Activated CD4-positive, alpha-beta T cell treated with anti-CD3 and anti-CD28 coated beads for 48 hours (primary cell): ENCODE measurements at regions not wholly inside any gene's neighbourhood (a gene's known extent, or its start where the extent isn't known, plus 50 kb on each side); places are given as distances from the start of the nearest gene placed in this dataset.
"Not testable (repeated sequence)": the region's sequence is repeated elsewhere in the genome, so short reads cannot be mapped to it uniquely, and the experiment has no call there.

Source experiments
- DNase-seq: peaks from one replicate; pipeline ENCODE4 v3.0.0-alpha.2; 2020

DNA sequence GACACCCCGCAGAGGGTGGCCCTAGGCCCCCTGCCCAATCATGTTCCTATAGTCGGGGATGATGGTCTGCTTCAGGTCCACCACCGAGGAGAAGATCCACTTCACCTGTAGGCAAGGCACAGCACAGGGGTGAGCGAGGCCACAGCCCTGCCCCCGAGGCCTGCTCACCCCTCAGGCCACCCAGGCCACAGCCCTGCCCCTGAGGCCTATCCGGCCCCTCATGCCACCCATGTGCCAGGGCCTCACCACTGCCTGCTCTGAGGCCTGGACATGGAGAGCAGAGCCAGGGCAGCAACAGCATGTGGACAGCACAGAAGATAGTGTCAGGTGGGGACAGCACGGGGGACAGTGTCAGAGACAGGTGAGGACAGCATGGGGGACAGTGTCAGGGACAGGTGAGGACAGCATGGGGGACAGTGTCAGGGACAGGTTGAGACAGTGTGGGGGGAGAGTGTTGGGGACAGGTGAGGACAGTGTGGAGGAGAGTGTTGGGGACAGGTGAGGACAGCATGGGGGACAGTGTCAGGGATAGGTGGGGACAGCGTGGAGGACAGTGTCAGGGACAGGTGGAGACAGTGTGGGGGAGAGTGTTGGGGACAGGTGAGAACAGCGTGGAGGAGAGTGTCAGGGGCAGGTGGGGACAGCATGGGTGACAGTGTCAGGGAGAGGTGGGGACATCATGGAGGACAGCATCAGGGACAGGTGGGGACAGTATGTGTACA is 239.7 kb downstream of the TMEM121 start:
- no peak for DNase-seq

- DNase-seq, result no peak
Measured at GRCh38 chr14:105767315-105767714, 240.9 kb downstream of the TMEM121 start.

DNA sequence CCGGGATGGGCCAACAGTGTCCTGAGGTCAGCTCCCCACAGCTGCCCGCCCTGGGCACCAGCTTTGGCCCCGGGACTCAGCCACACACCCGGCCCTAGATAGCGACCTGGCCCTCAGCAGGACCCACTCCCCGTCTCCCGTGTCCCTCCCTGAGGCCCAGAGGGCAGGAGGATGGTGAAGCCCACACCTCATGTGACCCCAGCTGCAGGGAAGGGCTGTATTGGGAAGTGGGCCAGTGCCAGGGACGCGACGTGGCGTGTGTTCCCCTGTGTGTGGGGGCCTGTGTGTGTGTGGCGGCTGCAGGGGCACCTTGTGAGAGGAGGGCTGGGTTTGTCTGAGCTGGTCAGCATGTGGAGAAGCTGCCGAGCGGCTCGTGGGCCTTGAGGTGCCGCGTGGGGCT is 241.7 kb downstream of the TMEM121 start:
- DNase-seq, result not testable (repeated sequence)

DNA sequence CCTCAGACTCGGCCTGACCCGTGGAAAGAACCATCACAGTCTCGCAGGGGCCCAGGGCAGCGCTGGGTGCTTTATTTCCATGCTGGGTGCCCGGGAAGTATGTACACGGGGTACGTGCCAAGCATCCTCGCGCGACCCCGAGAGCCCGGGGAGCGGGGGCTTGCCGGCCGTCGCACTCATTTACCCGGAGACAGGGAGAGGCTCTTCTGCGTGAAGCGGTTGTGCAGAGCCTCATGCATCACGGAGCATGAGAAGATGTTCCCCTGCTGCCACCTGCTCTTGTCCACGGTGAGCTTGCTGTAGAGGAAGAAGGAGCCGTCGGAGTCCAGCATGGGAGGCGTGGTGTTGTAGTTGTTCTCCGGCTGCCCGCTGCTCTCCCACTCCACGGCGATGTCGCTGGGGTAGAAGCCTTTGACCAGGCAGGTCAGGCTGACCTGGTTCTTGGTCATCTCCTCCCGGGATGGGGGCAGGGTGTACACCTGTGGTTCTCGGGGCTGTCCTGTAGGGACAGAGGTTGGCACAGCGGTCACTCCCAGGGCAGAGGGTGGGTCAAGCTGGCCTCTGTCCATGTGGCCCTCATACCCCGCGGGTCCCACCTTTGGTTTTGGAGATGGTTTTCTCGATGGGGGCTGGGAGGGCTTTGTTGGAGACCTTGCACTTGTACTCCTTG is 242.8 kb downstream of the TMEM121 start:
- not testable (repeated sequence) for DNase-seq

DNA sequence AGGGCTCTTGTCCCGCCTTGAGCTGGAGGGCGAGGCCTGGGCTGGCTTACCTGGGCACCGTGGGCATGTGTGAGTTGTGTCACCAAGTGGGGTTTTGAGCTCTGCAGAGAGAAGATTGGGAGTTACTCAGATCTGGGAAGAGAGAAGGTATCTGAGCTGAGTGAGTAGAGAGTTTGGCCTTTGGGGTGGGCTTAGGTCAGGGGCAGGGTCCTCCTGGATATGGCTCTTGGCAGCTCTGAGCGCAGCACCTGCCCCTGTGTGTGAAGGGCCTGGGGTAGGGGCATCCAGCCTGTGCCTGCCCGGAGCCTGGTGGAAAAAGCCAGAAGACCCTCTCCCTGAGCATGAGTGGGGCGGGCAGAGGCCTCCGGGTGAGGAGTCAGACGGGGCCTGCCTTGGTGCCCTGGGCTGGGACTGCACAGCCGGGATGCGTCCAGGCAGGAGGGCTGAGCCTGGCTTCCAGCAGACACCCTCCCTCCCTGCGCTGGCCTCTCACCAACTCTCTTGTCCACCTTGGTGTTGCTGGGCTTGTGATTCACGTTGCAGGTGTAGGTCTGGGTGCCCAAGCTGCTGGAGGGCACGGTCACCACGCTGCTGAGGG is 244.3 kb downstream of the TMEM121 start:
- DNase-seq, result not testable (repeated sequence)

DNA sequence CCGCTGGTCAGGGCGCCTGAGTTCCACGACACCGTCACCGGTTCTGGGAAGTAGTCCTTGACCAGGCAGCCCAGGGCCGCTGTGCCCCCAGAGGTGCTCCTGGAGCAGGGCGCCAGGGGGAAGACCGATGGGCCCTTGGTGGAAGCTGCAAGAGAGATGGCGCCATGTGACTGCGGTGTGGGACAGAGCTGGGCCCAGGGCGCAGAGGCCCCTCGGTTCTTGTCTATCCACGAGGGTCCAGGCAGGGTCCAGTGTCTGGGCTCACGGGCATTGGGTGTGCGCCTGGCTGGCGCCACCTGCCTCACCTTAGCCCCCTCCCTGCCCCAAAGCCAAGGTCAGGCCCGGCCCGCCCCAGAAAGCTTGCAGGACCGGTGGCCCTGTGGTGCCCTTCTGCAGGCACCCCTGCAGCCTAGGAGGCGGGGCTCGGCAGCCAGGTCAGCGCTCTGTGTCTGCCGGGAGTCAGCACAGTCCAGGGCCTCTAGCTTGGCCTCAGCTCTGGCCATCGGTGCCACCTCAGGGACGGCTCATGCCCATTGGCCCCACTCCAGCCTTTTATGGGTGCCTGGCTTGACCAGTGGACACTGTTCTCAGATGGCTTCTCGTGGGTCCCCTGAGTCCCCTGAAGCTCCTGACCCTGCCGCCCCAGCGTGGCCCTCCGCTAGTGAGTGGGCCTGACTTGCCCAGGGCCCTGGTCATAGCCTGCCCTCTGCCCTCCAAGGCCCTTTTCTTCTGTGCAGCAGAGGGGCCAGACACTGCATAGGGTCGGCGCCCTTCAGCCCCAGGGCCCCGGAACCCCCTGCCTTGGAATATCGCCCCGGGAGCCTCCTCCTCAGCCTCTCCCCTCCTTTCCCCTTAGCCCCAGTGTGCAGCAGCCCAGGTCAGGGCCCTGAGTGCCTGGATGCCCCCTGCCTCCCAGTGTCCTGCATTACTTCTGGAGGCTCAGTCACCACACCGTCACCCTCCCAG is 245.2 kb downstream of the TMEM121 start:
- not testable (repeated sequence) for DNase-seq

DNA sequence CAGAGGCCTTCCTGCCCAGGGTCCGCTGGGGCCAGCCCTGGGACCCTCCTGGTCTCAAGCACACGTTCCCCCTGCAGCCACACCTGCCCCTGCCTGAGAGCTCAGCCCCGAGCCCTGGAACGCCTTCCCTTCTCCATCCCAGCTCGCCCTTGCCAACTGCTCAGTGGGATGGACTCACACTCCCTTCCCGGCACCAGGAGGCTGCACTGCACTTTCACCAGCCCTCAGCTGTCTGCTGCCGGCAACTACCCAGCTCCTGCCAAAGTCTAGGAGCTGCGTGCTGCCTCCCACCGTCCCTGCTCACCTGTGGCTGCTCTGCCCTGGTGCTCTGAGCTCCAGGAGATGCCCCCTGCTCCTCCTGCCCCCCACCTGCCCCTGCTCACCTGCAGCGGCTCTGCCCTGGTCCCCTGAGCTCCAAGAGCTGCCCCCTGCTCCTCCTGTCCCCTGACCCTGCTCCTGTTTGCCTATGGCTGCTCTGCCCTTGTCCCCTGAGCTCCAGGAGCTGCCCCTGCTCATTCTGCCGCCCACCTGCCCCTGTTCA is 246.4 kb downstream of the TMEM121 start:
- not testable (repeated sequence) for DNase-seq

- no peak for DNase-seq
Measured at GRCh38 chr14:105773584-105773983, 247.2 kb downstream of the TMEM121 start.

GRCh38 chr14:105774001-105774400 is 247.6 kb downstream of the TMEM121 start:
- DNase-seq, result no peak

GRCh38 chr14:105774585-105775348 is 248.4 kb downstream of the TMEM121 start:
- not testable (repeated sequence) for DNase-seq

DNA sequence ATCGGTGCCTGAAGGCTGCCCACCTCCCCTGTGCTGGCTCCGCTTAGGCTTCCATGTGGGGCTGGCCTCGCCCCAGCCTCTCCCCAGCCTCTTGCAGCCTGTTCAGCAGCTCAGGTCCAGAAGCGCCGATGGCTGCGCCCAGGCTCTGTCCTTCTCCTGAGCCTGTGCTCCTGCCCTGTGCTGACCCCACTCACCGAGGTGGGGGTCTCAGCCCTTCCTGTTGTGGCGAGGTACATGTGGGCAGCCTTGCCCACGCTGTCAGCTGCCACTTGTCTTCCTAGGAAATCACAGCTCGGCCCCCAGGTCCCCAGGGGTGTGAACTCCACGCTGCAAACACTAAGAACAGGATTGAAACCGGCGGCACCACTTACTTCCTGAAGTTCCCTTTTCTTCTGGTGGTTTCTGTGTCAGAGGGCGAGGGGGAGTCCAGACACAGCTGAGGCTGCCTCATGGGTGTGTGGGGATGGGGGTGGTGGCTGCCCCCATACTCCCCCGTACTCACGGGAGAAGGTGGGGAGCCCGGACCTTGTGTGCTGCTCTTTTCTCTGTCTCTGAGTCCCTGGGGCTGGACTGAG is 249.1 kb downstream of the TMEM121 start:
- not testable (repeated sequence) for DNase-seq

DNA sequence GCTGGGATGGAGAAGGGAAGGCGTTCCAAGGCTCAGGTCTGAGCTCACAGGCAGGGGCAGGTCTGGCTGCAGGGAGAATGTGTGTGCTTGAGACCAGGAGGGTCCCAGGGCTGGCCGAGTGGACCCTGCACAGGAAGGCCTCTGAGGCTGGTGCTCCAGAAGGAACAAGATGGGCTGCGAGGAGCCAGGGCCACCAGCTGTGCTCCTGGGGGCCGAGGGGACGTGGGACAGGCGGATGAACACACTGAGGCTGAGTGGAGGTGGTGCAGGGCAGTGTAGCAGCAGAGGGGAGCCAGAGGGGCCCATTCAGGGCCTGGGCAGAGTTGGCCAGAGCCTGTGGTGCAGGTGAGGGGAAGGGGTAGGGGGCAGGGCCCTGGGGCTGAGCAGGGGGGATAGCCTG is 249.7 kb downstream of the TMEM121 start:
- DNase-seq, result not testable (repeated sequence)

- DNase-seq, result no peak
Measured at GRCh38 chr14:105776924-105777323, 250.5 kb downstream of the TMEM121 start.

DNA sequence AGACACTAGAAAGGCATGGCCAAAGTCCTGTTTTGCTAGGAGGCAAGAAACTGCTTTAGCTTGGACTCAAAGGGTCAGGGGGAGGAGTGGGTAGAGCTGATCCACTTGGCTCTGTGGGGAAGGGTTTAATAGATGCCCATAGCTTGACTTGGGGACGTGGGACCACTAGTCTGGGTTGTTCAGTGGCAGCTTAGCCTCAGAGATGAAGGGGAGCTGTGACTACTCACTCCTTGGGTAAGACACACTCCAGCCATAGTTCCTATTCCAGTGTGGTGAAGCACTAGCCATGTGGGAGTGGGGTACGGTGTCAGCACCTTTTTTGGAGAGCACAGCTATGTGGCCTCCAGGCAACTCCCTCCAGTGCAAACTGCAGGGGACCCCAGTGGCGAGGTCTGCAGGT is 257.3 kb downstream of the TMEM121 start:
- no peak for DNase-seq

- DNase-seq, result no peak
Measured at GRCh38 chr14:105793836-105794235, 267.5 kb downstream of the TMEM121 start.

DNA sequence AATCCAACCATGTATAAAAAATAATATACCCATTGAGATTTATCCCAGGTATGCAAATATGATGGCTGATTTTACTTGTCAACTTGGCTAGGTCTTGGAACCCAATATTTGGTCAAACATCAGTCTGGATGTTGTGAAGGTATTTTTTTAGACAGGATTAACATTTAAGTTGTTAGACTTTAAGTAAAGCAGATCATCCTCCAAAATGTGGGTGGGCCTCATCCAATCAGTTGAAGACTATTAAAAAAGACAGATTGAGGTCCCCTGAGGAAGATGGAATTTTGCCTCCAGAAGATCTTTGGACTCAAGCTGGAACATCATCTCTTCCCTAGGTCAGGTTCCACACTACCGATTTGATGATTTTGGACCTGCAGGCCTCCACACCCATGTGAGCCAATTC is 271.2 kb downstream of the TMEM121 start:
- no peak for DNase-seq

DNA sequence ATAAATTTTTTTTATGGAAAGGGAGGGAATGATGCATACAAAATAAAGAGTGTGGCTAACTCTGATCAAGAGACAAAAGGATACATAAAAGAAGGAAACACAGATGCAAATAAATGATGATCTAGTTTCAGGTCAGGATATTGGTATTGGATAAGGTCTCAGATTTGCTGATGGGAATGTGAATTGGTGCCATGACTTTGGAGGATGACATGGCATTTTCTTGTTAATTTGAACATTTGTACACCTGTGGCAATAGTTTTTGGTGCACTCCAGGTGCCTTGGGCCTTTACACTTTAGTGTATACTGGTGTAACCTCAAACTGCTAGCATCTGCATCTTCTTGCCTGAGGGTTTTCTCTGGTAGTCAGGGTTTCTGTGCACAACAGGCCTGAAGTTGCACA is 279.3 kb downstream of the TMEM121 start:
- DNase-seq, result no peak

GRCh38 chr14:105806568-105806967 is 280.2 kb downstream of the TMEM121 start:
- DNase-seq, result no peak

GRCh38 chr14:105817971-105818711 is 291.8 kb downstream of the TMEM121 start:
- DNase-seq, result no peak

GRCh38 chr14:105818712-105819005 is 292.3 kb downstream of the TMEM121 start:
- no peak for DNase-seq

GRCh38 chr14:105830171-105830570 is 303.8 kb downstream of the TMEM121 start:
- DNase-seq, result peak; percentile 13
